GM12864 (cell line): ENCODE measurements at regions not wholly inside any gene's neighbourhood (a gene's known extent, or its start where the extent isn't known, plus 50 kb on each side); places are given as distances from the start of the nearest gene placed in this dataset.

ENCODE experiments used
- DNase-seq: peaks from one replicate; pipeline ENCODE4 v3.0.0-alpha.2; 2011; ENCODE audit warnings: low read depth
- H3K4me3 ChIP-seq: 2 replicates; pipeline ENCODE4 v1.5.1; 2011; ENCODE audit warnings: mild to moderate bottlenecking, low read depth, low read length, control low read depth
- CTCF ChIP-seq: IDR thresholded peaks from 2 replicates; pipeline ENCODE4 v1.5.1; 2011; ENCODE audit warnings: low read depth, mild to moderate bottlenecking, moderate library complexity, low read length, control low read depth, inconsistent platforms; ENCODE audit errors: missing control alignments

GRCh38 chr2:122858813-122859212, 1103.4 kb downstream of the TSN start:
- DNase-seq = no peak
- no peak for TF ChIP-seq CTCF
- no peak overlapping the region for H3K4me3 ChIP-seq

GRCh38 chr2:122859260-122859659, 1103.8 kb downstream of the TSN start:
- H3K4me3 ChIP-seq = no peak overlapping the region
- no peak for TF ChIP-seq CTCF
- DNase-seq = no peak

DNA sequence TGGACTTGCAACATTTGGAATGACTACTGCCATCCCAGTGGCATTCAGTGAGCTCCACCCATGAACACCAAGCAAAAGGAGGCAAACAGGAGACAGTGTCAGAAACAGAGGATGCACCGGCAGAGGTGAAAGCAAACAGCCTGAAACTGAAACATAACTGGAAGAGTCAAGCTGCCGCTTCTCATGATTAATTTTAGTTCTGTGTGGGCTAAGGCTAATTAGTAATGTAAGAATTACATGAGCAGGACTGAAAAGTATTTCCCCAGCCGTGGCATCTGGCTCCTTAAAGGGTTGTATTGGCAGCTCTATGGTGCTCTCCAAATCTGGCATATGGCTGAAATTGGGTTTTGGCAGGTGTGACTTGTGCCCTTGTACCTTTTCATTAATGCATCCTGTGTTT, 1108.1 kb downstream of the TSN start:
- TF ChIP-seq CTCF = no peak
- no peak for DNase-seq
- H3K4me3 ChIP-seq = no peak overlapping the region

DNA sequence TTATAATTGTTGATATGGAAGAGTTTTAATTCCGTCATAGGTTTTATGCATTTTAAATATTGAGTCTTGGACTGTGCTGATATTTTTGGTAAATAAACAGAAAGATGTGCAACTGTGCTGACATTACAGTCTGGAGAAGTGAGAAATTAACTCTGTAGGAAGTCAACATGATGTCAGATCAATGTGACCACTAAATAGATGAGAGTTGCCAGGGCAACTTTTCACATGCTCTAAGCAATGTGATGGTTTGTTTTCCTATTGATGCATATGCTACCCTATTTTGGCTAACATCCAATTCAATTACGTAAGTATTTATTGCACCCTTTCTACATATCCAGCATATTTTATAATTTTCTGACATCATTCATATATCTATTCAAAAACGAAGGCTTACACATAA, 1109.3 kb downstream of the TSN start:
- TF ChIP-seq CTCF = no peak
- no peak for DNase-seq
- no peak overlapping the region for H3K4me3 ChIP-seq

DNA sequence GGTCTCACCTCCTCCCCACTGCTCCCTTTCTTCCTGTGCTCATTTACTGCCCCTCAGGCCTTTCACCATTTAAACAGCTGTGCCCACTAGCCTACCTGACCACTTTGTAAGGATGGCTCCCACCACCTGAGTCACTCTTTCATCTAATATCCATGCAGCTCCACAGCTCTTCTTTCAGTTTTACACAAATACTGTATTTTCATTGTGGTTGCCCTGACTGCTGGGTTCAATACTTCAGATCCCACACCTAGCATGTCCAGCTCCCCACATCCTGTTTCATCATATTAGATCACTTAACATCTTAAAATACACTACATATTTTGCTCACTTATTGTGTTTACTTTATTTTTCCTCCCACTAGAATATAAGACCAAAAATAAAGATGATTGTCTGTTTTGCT, 1110.6 kb downstream of the TSN start:
- DNase-seq = no peak
- no peak for TF ChIP-seq CTCF
- H3K4me3 ChIP-seq = no peak overlapping the region

DNA sequence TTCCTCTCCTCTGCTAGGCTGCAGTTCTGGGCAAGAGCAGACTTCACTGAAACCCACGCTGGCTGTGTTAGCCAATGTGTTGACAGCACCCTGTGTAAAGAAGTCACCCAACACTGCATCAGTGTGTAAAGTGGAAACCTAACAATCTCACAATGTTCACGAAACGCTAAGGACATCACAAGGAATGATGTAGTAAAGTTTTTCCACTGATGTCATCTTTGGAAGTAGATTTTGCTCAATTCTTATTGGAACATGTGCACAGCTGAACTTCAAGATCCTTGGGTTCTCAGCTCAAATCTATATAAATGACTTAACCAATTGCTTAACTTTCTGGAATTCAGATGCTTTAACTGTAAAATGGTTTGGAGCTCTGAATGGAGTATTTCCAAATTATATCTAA, 1112.5 kb downstream of the TSN start:
- DNase-seq = no peak
- H3K4me3 ChIP-seq = no peak overlapping the region
- no peak for TF ChIP-seq CTCF

GRCh38 chr2:122868646-122869275, 1113.3 kb downstream of the TSN start:
- TF ChIP-seq CTCF = no peak
- DNase-seq = no peak
- H3K4me3 ChIP-seq = no peak overlapping the region
